ENCODE measurements at regions not wholly inside any gene's neighbourhood (a gene's known extent, or its start where the extent isn't known, plus 50 kb on each side); places are given as distances from the start of the nearest gene placed in this dataset.

DNA sequence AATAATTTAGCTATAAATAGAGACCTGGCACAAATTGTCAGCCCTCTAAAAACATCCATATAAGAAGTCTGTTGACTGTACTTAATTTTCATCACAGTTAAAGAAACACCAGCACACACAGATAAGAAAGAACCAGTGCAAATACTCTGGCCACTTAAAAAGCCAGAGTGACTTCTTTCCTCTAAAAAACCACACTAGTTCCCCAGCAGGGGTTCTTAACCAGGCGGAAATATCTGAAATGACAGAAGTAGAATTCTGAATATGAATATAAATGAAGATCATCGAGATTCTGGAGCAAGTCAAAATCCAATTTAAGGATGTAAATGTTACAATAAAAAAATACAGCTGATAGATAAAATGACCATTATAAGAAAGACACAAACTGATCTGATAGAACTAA lies 870.6 kb upstream of the ADGRL4 start:
- TF ChIP-seq, protein P1, sequence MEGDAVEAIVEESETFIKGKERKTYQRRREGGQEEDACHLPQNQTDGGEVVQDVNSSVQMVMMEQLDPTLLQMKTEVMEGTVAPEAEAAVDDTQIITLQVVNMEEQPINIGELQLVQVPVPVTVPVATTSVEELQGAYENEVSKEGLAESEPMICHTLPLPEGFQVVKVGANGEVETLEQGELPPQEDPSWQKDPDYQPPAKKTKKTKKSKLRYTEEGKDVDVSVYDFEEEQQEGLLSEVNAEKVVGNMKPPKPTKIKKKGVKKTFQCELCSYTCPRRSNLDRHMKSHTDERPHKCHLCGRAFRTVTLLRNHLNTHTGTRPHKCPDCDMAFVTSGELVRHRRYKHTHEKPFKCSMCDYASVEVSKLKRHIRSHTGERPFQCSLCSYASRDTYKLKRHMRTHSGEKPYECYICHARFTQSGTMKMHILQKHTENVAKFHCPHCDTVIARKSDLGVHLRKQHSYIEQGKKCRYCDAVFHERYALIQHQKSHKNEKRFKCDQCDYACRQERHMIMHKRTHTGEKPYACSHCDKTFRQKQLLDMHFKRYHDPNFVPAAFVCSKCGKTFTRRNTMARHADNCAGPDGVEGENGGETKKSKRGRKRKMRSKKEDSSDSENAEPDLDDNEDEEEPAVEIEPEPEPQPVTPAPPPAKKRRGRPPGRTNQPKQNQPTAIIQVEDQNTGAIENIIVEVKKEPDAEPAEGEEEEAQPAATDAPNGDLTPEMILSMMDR (IDR thresholded peaks at IDR 0.05) = no peak
- no peak for TF ChIP-seq POLR2AphosphoS5 (IDR thresholded peaks at IDR 0.05)
- TF ChIP-seq POLR2A (IDR thresholded peaks at IDR 0.05) = no peak

Data from breast epithelium (tissue), 3 donors.